Common myeloid progenitor, CD34-positive (primary cell): ENCODE measurements at regions not wholly inside any gene's neighbourhood (a gene's known extent, or its start where the extent isn't known, plus 50 kb on each side); places are given as distances from the start of the nearest gene placed in this dataset.

ENCODE experiments used
- CTCF ChIA-PET: fragments of 350-600 bp; sonication (Branson Sonifier 250); formaldehyde crosslinking; loops from one replicate; lab custom pipeline; 2021; ENCODE audit warnings: antibody characterized with exemption; lab: Charles Lee
- POLR2A ChIA-PET: fragments of 350-600 bp; sonication (Branson Sonifier 250); formaldehyde crosslinking; loops from one replicate; lab custom pipeline; 2021; ENCODE audit warnings: antibody characterized with exemption; lab: Charles Lee
- DNase-seq, 3 donors: peaks; one replicate each; pipeline versions ENCODE4 v3.0.0 to v3.0.0-alpha.2; 2013
- H3K27ac ChIP-seq, 2 experiments: 1 replicate in 1 of 2; 2 replicates in 1 of 2; pipeline ENCODE4 v1.7.0; 2013; ENCODE audit warnings: inconsistent platforms in 2 of 2, low read length in 2 of 2, mild to moderate bottlenecking in 2 of 2, low read depth in 1 of 2, moderate library complexity in 1 of 2; ENCODE audit not compliant: severe bottlenecking in 2 of 2, insufficient read depth in 1 of 2, poor library complexity in 1 of 2
- H3K27me3 ChIP-seq, 5 experiments: replicated peaks in 2 of 5; 1 replicate in 3 of 5; 2 replicates in 2 of 5; pipeline versions ENCODE4 v1.6.1 to v1.7.0; 2013; ENCODE audit warnings: low read length in 4 of 5, mild to moderate bottlenecking in 2 of 5, moderate library complexity in 2 of 5, inconsistent platforms in 1 of 5; ENCODE audit not compliant: insufficient read depth in 5 of 5, control insufficient read depth in 4 of 5
- H3K36me3 ChIP-seq, 4 experiments: 1 replicate in 2 of 4; 2 replicates in 2 of 4; pipeline versions ENCODE4 v1.6.1 to v1.7.0; 2013; ENCODE audit warnings: low read length in 3 of 4, control low read depth in 1 of 4, mild to moderate bottlenecking in 1 of 4; ENCODE audit not compliant: control insufficient read depth in 4 of 4, insufficient read depth in 4 of 4
- H3K4me1 ChIP-seq, 4 experiments: 1 replicate in 3 of 4; 2 replicates in 1 of 4; pipeline versions ENCODE4 v1.6.1 to v1.7.1; 2013; ENCODE audit warnings: low read length in 3 of 4, mild to moderate bottlenecking in 3 of 4, control low read depth in 1 of 4, inconsistent platforms in 1 of 4, moderate library complexity in 1 of 4; ENCODE audit not compliant: control insufficient read depth in 4 of 4, insufficient read depth in 4 of 4; ENCODE audit errors: control extremely low read depth in 1 of 4
- H3K4me3 ChIP-seq, 7 experiments: 1 replicate in 4 of 7; 2 replicates in 3 of 7; pipeline versions ENCODE4 v1.5.1 to v1.7.0; 2013; ENCODE audit warnings: mild to moderate bottlenecking in 7 of 7, low read length in 6 of 7, moderate library complexity in 6 of 7, inconsistent platforms in 2 of 7, low read depth in 2 of 7, control low read depth in 1 of 7; ENCODE audit not compliant: insufficient read depth in 4 of 7, control insufficient read depth in 1 of 7; ENCODE audit errors: extremely low read depth in 1 of 7
- H3K9me3 ChIP-seq, 5 experiments: 1 replicate in 4 of 5; 2 replicates in 1 of 5; pipeline versions ENCODE4 v1.6.1 to v1.7.1; 2013; ENCODE audit warnings: low read length in 4 of 5, mild to moderate bottlenecking in 2 of 5, inconsistent platforms in 1 of 5, low read depth in 1 of 5, moderate library complexity in 1 of 5; ENCODE audit not compliant: control insufficient read depth in 4 of 5, insufficient read depth in 2 of 5; ENCODE audit errors: control extremely low read depth in 1 of 5
- WGBS: methylation state at CpG from one replicate; pipeline ENCODE4 v1.1.5; 2013; ENCODE audit not compliant: insufficient coverage; 5-methylcytosine and 5-hydroxymethylcytosine counted together

DNA sequence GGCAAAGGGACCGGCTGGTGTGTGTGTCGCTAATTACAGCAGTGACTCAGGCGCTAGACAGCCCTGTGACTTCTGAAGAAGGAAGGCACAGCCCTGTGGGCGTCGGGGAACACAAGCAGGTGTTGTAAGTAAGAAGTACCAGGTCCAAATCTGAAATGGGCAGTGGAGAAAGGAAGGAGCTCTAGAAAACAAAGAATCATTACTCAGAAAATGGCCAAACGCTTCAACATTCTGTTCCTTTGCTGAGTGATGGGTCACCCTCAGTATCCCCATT, 106.8 kb downstream of the PXDC1 start:
- H3K36me3 ChIP-seq: no peaks in the 10 kb centered on the region
- H3K27me3 ChIP-seq: no peaks in the 10 kb centered on the region
- no peak overlapping the region for H3K27ac ChIP-seq
- POLR2A ChIA-PET: no interaction called here
- no peak overlapping the region for H3K4me3 ChIP-seq
- CTCF ChIA-PET: no interaction called here
- DNase-seq: no peak
- 97% methylated on average over 6 of the region's 6 CpGs for WGBS
- no peaks in the 10 kb centered on the region for H3K4me1 ChIP-seq
- no peaks in the 10 kb centered on the region for H3K9me3 ChIP-seq

DNA sequence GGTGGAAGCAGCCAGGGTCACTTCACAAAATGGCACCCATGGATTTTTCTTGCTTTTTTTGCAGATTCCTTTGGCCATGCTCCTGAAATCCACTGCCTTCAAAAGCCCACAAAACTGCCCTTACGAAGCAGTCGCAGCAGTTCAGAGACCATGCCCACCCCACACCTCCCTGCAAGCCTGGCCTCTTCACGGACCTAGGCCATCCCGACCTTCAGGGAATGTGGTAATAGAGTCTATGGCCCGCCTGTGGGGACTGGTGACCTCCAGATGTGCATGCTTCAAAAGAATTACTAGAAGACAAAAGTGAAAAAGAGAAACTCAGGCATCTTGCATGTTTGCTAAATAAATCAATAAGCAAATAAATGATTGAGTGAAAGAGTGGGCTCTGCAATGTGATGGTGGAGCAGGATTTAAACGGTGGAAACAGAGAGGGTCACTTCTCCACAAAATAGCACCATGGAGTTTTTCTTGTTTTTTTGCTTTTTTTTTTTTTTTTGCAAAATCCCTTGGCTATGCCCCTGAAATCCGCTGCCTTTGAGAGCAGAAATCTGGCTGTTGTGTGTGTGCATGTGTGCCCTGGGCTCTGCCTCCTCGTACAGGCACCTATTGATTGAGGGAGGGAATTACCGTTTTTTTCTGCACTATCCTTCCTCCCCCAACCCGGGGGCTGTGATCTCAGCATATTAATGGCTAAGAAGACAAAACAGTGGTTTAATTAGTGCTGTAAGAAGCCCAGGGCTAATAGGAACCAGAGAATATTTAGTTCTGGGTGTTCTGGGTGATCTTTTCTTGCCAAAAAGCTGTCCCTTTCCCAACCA, 107.4 kb downstream of the PXDC1 start:
- H3K4me1 ChIP-seq: no peaks in the 10 kb centered on the region
- H3K4me3 ChIP-seq: no peak overlapping the region
- DNase-seq: no peak
- no peak overlapping the region for H3K27ac ChIP-seq
- H3K9me3 ChIP-seq: no peaks in the 10 kb centered on the region
- CTCF ChIA-PET: no interaction called here
- POLR2A ChIA-PET: no interaction called here
- 100% methylated on average over 4 of the region's 10 CpGs for WGBS
- H3K27me3 ChIP-seq: no peaks in the 10 kb centered on the region
- no peaks in the 10 kb centered on the region for H3K36me3 ChIP-seq

- CTCF ChIA-PET: no interaction called here
- Histone ChIP-seq H3K27ac (no peak overlapping the region), H3K36me3 (no peaks in the 10 kb centered on the region), H3K27me3 (no peaks in the 10 kb centered on the region), H3K4me1 (no peaks in the 10 kb centered on the region), H3K4me3 (no peak overlapping the region), H3K9me3 (no peaks in the 10 kb centered on the region)
- POLR2A ChIA-PET: no interaction called here
- no peak for DNase-seq
- WGBS: no CpG with 5 or more reads among the region's 2 CpGs
These were observed 110.6 kb downstream of the PXDC1 start for GRCh38 chr6:3640868-3641267.

- WGBS: no CpG with 5 or more reads among the region's 4 CpGs
- POLR2A ChIA-PET: no interaction called here
These were observed 112.9 kb downstream of the PXDC1 start for GRCh38 chr6:3638662-3639061.

GRCh38 chr6:3636060-3636459, 115.5 kb downstream of the PXDC1 start:
- H3K9me3 ChIP-seq: no peaks in the 10 kb centered on the region
- CTCF ChIA-PET: interaction anchor here (1.1 kb wide), 1 partner anchor 8 kb away, joined by 3 read pairs; no protein-coding TSS in a partner anchor
- WGBS: 100% methylated on average over 1 of the region's 8 CpGs

More at GRCh38 chr6:3638662-3639061, 112.9 kb downstream of the PXDC1 start:
- CTCF ChIA-PET: interaction anchor here (0.9 kb wide), 1 partner anchor 93 kb away, joined by 3 read pairs; no protein-coding TSS in a partner anchor
- Histone ChIP-seq H3K27ac (no peak overlapping the region), H3K9me3 (no peaks in the 10 kb centered on the region), H3K4me3 (no peak overlapping the region), H3K36me3 (no peaks in the 10 kb centered on the region), H3K4me1 (no peaks in the 10 kb centered on the region), H3K27me3 (no peaks in the 10 kb centered on the region)
- no peak for DNase-seq

GRCh38 chr6:3635482-3635881, 116.0 kb downstream of the PXDC1 start:
- H3K27ac ChIP-seq: no peak overlapping the region
- CTCF ChIA-PET: no interaction called here
- WGBS: 93% methylated on average over 4 of the region's 4 CpGs

More at GRCh38 chr6:3636060-3636459, 115.5 kb downstream of the PXDC1 start:
- Histone ChIP-seq H3K36me3 (no peaks in the 10 kb centered on the region), H3K27ac (no peak overlapping the region), H3K4me3 (no peak overlapping the region), H3K4me1 (no peaks in the 10 kb centered on the region), H3K27me3 (no peaks in the 10 kb centered on the region)
- POLR2A ChIA-PET: no interaction called here
- no peak for DNase-seq

GRCh38 chr6:3634280-3634816, 117.2 kb downstream of the PXDC1 start:
- no peak for DNase-seq
- WGBS: 100% methylated on average over 4 of the region's 5 CpGs
- Histone ChIP-seq H3K36me3 (no peaks in the 10 kb centered on the region), H3K27me3 (no peaks in the 10 kb centered on the region), H3K27ac (no peak overlapping the region), H3K9me3 (no peaks in the 10 kb centered on the region), H3K4me3 (no peak overlapping the region), H3K4me1 (peaks cover 3 to 10% (median 9%) of the 10 kb centered on the region in 4 experiments)
- CTCF ChIA-PET: no interaction called here
- POLR2A ChIA-PET: no interaction called here

More at GRCh38 chr6:3635482-3635881, 116.0 kb downstream of the PXDC1 start:
- POLR2A ChIA-PET: no interaction called here
- Histone ChIP-seq H3K36me3 (no peaks in the 10 kb centered on the region), H3K27me3 (no peaks in the 10 kb centered on the region), H3K9me3 (no peaks in the 10 kb centered on the region), H3K4me1 (peaks cover 0 to 3% (median 3%) of the 10 kb centered on the region in 4 experiments), H3K4me3 (no peak overlapping the region)
- no peak for DNase-seq
